ENCODE measurements at regions not wholly inside any gene's neighbourhood (a gene's known extent, or its start where the extent isn't known, plus 50 kb on each side); places are given as distances from the start of the nearest gene placed in this dataset.

GRCh38 chr6:113414511-113414910 is 442.6 kb upstream of the MARCKS start:
- DNase-seq = no peak

DNA sequence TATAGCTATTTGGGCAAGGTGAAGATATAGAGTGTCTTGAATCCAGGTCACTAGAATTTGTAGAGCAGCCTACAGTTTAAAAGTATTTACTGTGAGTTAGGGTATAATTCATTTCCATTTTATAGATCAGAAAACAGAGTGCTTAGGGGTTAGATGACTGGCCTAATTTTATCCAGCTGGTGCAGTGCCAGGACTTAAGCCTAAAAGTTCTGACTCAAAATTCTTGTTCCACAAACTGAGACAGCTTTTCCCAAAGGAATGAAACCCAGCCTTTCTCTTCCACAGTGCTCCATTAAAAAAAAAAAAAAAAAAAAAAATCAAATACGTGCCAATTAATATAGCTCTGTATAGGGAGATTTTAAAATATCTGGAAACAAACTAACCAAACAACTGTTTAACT is 441.0 kb upstream of the MARCKS start:
- DNase-seq = no peak

- no peak for DNase-seq
Measured at GRCh38 chr6:113420290-113420689, 436.9 kb upstream of the MARCKS start.

DNA sequence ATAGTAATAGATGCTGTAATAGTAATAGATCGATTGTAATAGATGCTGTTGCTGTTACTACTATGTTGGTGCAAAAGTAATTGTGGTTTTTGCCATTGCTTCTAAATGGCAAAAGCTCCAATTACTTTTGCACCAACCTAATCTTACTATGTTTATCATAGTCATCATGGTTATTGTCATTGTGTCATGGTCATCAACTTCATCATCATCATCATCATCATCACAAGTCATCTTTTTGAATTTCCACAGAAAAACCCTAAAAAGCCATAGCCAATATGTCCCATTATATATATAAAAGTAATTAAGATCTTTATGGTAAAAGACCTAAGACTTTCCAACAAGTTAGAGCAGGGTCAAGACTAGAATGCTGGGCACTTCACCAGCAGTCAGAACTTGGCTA is 435.1 kb upstream of the MARCKS start:
- DNase-seq = no peak

DNA sequence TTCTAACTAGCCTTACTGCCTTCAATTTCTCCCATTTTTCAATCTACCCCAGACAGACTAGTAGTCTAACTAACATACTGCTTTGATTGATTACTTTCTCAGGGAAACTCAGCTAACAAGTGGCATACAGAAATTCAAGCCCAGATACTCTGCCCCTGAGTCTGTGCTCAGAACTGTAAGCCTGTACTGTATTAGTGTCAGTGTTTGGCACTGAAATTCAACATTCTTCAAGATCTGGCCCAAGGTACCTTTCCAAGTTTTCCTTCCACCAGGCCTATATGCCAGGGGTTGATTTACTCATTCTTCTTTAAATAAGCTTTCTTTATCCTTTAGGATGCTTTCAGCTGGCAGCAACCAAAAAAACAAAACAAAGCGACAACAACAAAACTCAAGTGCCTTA is 433.2 kb upstream of the MARCKS start:
- no peak for DNase-seq

GRCh38 chr6:113425977-113426660 is 431.0 kb upstream of the MARCKS start:
- DNase-seq = no peak

DNA sequence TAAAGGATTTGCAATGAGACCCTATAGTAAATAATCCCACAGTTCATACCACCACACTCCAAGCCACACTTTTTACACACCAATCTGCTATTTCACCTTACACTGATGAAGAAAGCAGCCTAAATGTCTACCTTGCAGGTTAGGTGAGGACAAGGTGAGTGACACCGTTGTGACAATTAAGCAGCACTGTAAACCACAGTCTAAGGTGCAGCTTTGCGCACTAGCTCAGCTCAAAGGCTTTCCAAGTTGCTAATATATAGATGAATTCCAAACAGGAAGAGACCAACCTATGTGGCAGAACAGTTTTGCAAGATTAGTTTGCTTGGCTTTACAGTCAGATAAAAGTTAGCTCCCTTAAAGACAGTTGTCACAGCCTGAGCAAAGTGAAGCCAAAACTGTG is 429.5 kb upstream of the MARCKS start:
- DNase-seq = no peak

DNA sequence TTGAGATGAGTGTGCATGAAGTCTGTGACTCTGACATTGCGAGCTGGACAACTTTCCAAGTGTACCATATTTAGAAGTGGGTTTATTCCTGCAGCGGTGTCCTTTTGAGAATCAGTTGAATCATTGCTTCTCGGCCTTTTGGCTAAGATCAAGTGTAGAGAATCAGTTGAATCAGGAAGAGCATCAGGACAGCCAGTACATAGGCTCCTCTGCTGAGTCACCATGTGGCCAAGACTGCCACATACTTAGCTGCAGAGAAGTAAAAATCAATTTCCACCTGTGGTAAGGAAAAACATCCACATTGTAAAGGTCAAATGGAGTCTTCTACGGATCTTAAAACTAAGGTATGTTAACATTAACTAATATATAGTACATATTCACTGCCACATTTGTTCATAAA is 428.4 kb upstream of the MARCKS start:
- no peak for DNase-seq

- DNase-seq = no peak
Measured at GRCh38 chr6:113432521-113433334, 424.4 kb upstream of the MARCKS start.

GRCh38 chr6:113433335-113433991 is 423.7 kb upstream of the MARCKS start:
- DNase-seq = no peak

DNA sequence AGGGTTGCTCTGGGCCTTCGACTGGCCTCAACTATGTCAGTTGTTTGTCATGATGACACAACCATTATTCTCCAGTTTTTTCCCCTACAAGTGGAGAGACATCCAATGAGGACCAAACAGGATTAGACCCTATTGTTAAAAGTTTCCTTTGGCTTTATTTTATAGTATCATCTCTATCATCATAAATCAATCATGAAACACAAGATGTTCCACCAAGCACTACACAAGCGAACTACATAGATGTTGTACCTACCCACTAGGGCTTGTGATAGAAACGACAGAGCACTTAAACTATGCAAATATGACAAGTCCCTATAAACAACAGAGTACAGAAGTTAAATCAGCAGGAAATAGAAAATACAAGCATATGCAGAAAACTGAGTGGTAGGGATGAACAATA is 422.5 kb upstream of the MARCKS start:
- DNase-seq = no peak

- no peak for DNase-seq
Measured at GRCh38 chr6:113437566-113437965, 419.6 kb upstream of the MARCKS start.

GRCh38 chr6:113439866-113440265 is 417.3 kb upstream of the MARCKS start:
- no peak for DNase-seq

GRCh38 chr6:113442040-113442439 is 415.1 kb upstream of the MARCKS start:
- DNase-seq = no peak

- no peak for DNase-seq
Measured at GRCh38 chr6:113445201-113445600, 411.9 kb upstream of the MARCKS start.

GRCh38 chr6:113447088-113447831 is 409.9 kb upstream of the MARCKS start:
- no peak for DNase-seq

DNA sequence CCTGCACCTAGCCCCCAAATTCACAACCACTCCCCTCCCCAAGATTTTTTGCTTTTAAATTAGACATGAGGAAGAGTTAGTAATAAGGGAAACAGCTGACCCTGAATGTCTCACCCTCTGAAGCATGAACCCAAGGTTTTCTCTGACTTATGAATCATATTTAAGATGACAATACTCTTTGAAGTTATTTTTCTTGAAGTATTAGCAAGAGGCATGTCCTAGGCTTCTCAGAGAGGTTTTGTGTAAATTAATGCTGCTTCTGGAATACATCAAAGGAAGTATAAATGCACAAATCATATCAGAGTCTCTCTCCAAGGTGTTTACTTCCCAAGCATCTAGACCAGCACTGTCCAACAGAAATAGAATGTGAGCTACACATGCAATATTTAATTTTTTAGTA is 408.1 kb upstream of the MARCKS start:
- DNase-seq = no peak

- DNase-seq = no peak
Measured at GRCh38 chr6:113450061-113450465, 407.1 kb upstream of the MARCKS start.

DNA sequence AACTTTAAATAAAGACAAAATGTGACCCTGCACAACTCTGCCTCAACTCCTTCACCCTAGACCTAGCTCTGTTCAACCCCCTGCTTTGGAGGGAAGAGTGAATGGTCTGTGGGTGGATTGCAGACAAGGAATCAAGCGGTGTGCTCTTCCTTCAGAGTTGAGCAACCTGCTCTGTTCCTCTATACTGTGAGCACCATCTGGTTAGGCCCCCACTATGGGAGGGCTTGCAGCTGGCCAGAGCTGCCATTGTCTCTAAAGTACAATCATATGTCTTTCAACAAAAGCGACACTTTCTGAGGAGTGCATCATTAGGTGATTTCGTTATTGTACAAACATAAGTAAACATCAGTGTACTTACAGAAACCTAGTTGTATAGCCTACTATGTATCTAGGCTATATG is 406.1 kb upstream of the MARCKS start:
- DNase-seq = no peak

GRCh38 chr6:113457198-113457597 is 399.9 kb upstream of the MARCKS start:
- no peak for DNase-seq

DNA sequence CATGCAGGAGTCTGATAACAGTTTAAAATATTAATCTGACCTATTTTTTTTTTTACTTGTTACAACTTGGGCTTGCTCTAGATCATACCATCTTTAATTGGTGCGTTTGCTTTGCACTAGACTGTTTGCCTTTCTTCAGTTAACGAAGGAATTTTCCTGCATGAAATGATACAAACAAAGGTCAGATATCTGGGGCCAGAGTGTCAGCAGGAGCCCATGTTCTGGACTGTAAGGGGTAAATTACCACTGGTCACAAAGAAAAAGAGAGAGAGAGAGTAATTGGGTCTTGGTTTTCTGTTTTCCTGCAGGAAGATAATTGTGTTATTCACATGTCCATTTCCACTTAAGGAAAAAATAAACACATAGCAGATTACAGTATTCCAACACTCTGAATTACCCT is 399.4 kb upstream of the MARCKS start:
- DNase-seq = no peak

DNA sequence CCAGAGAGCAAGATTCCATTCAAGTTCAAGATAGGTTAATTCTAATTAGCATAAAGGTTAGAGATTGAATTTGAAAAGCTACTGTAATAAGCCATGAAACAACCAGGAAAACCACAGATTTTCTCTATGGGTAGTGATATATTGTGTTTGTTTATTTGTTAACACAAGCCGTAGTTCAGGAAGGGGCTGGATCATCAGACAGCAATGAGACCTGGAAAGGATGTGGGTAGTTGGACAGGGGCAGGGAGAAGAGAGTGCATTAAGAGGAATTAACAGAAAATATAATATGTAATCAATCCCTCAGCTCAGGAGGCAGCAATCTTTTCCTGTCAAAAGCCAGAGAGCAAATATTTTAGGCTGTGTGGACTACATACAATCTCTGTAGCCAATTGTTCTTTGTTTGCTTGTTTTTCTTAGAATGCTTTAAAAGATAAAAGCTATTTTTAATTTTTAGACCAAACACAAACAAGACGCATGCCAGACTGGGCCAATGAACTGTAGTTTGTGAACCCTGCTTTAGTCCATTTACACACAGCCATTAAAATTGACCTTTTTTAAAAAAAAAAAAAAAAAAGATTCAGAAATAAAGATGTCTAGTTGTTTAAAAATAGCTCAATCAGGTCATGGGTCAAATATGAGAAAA is 398.7 kb upstream of the MARCKS start:
- peak; percentile 43 for DNase-seq

All from renal pelvis (tissue), 1 donor.